ENCODE measurements at regions not wholly inside any gene's neighbourhood (a gene's known extent, or its start where the extent isn't known, plus 50 kb on each side); places are given as distances from the start of the nearest gene placed in this dataset.
A peak's percentile ranks its signal among the peaks of the same experiment; 100 is the strongest.

DNA sequence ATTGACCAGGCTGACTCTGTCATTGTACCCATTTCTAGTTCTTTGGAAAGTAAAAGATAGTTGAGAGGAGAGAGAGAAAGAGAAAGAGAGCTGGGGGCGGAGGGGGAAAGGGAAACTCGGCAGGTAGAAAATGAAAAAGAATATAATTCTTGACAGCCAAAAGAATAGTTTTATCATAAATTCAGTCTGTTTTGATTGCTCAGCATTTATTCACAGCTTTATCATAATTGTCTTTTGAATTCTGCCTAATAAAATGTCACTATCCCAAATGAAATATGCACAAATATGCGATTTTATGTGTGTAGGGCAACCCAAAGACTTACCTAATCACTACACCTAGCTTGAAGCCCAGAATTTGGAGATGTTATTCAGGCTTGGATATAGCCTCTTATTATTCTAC lies 1024.0 kb upstream of the PABPC4L start:
- no peak for DNase-seq (ENCODE audit: low spot score)

DNA sequence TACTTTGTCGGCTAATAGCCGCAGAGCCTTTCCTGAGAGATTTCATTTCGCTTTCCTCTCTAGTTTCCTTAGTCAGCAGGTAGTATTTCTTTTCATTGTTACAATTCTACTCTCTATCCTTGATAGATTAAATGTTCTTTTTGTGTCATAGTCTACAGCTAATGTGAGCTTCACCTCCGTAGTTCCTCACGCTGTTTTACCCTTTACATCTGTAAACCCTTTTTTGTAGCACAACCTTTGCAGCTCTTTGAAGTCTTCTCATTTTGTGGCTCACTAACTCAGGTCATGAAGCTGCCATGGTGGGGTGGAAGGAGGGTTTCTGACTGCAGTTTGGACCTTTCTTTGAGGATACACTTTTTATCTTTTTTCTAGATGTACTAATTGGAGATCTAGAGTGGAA lies 1008.8 kb upstream of the PABPC4L start:
- no peak for DNase-seq (ENCODE audit: low spot score)

DNA sequence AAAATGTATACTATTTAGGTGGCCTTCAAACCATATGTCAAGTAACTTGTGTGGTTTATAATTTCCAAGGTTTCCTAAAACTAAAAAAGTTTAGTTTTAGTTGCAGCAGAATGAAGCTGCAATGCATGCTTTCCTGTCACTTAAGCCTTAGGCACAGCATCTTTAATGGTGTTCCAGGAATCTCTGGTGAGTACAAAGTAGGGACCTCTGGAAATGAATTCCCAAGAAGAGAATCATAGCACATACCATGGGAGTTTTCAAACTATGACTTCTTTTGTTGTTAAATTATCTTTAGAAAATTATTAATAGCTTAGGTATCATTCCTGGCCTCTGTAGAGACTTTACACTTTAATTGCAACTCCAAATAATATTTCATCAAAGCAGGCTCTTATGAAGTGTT lies 1005.9 kb upstream of the PABPC4L start:
- DNase-seq (ENCODE audit: low spot score) = no peak

DNA sequence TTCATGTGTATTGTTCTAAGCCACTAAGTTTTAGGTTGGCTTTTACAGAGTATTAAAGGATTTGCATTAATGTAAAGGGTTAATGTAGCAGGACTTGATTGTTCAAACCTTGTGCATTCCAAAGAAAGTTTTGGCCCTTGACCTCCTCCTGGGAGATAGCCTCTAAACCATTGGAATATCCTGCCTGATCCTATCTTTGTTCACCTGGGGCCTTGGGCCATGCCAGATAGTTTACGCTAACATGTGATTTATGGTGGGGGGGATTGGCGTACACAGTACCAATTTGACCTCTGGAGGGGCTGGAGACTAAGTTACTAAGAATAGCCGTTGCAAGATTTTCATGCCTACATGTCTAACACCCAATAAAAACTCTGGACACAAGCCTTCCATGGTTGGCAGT lies 1002.7 kb upstream of the PABPC4L start:
- DNase-seq (ENCODE audit: low spot score) = no peak

DNA sequence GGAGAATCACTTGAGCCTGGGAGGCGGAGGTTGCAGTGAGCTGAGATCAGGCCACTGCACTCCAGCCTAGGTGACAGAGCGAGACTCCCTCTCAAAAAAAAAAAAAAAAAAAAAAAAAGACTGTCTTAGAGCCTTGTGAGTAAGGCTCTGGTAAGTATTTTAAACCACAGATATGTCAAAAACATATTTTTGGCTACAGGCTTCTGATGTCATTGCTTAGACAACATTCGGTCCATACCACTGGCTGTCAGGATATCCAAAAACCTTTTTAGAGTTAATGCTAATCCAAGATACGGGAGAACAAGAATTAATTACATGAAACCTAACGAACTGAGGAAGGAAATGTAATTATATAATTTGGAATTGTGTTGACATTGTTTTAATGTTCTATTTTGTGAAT lies 999.5 kb upstream of the PABPC4L start:
- DNase-seq (ENCODE audit: low spot score) = no peak

DNA sequence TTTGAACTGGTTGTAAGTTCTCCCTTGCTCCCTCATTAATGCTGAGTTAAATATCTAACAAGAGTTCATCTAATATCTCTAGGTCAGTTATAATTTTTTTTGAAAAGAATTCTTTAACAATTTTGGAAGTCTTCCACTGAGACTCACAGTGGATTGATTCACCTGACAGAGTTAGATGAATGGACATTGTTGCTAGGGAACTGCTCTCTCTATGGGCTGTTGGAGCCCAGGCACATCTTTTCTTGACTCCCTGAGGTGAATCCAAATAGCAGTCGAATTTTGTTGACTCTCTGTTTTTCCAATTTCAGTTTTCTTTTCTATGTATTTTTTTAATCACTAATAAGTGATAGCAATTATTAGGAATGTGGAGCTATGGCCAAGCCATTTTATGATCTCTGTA lies 996.1 kb upstream of the PABPC4L start:
- no peak for DNase-seq (ENCODE audit: low spot score)

DNA sequence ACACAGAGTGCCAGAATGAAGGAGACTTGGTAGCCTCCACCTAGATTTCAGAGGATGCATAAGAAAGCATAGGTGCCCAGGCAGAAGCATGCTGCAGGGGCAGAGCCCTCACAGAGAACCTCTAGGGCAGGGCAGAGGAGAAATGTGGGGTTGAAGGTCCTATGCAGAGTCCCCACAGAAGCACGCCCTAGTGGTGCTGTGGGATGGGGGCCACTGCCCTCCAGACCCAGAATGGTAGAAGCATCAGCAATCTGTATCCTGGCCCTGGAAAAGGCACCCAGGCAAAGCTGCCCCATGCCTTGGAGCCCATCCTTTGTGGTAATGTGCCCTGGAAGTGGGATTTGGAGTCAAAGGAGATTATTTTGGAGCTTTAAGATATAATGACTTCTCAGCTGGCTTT lies 992.9 kb upstream of the PABPC4L start:
- DNase-seq (ENCODE audit: low spot score) = no peak

DNA sequence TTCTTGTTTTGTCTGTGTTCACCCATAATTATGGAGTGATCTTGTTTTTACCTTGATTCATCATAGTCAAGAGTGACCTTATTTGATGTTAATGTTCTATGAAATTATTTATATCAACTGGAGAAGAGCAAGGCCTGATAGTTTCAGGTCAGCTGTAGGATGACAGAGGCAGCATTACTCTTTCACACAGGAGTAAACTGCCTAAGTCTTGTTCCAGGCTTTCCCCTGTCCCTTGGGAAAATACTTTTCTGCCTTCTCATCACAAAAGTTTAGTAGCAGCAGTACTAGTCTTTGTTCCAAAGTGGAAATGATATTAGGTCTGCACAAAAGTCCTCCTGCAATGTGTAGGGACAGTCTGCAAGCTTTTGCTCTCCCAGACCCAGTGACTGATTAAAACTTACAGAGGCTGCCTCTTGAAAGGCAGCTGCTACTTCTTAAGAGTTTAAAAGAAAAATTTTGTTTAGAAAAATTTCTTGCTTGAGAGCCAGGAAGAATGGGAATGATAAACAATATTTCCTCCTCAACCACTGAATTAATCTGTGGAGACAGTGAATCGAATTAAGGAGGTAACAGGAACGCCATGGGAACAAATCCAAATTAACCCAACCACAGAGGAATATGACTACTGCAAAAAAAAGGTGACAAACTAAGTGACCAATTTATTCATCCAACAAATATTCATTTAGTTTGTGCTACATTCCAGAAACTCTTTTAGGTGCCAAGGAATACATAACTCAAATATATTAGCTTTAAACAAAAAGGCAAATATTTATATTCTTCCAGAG lies 991.4 kb upstream of the PABPC4L start:
- no peak for DNase-seq (ENCODE audit: low spot score)

DNA sequence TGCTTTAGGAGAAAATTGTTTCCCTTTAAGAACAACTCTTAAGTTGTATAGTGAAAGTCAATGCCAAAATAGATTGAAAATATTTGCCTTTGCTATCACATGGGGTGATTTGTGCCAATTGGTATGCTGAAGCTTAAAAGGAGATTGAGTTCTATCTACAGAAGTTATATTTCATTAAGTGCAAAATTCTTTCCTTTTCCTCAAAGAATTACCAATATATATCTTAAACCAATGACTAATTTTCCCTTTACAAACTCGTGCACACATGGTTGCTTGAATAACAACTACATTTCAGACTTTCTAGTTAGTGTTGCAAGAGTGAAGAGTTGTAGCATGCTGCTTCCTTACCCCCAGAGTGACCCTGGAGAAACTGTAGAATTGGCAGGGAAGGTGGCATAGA lies 990.0 kb upstream of the PABPC4L start:
- DNase-seq (ENCODE audit: low spot score) = no peak

DNA sequence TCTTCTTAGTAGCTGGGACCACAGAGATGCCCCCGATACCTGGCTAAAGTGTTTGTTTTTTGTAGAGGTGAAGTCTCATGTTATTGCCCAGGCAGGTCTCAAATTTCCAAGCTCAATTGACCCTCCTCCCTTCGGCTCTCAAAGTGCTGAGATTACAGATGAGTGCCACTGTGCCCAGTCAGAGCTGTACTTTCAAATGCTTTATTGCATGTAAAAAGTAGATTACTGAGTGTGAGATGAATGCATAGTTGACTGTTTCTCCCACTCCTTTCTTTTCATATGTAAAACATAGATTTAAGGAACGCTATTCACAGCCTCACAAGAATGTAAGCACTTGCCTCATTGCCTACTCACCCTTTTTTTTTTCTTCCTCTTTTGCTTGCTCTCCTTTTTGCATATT lies 984.4 kb upstream of the PABPC4L start:
- DNase-seq (ENCODE audit: low spot score) = no peak

DNA sequence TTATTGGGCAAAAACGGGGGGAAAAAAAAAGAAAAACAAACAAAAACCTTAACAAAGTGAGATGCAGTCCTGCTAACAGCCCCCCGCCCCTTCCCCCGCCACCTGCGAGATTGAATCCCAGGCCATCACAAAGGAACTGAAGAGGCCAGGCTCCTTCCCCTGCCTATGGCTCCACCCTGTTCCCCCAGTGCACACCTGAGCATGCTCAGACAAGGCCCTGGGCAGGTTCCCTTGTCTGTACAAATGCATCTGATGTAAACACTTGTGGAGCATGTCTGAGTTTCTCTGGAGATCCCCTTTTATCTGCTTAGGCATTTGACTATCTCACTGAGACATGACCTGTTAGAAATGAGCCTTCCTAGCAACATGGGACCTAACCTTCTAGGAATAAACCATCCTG lies 983.7 kb upstream of the PABPC4L start:
- DNase-seq (ENCODE audit: low spot score) = no peak

DNA sequence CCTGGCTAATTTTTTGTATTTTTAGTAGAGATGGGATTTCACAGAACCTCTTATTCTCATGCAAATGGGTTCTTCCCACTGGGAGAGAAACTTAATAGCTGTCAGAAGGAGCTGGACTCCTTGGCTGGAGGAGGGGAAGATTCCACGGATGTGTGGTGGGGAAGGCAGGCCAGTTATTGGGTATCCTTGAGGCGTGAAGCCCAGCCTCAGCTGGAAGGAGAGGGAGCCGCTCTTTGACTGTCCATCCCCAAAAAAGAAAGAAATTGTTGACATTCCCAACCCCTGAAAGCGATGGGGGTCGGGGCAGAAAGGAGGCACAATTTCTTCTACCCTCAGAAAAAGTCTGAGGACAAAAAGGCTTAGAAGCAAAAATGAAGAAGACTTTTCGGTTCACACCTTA lies 983.1 kb upstream of the PABPC4L start:
- DNase-seq (ENCODE audit: low spot score) = no peak

DNA sequence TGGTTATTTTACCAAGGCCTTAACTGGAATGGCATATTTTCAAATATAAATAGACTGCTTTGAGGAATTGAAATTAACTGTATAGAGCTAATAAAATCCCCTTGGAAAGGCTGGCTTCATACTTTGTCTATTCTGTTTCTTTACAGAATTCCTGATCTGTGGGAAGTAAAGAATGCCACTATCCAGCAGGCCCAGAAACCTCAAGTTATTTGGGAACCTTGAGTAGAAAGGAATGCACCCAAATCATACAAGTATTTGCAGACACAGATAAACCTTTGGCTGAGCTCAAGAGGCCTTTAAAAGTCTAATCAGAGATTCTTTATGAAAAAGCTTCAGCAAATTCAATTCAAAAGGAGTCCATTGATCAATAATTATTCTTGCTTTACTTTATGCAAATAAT lies 975.7 kb upstream of the PABPC4L start:
- DNase-seq (ENCODE audit: low spot score) = no peak

DNA sequence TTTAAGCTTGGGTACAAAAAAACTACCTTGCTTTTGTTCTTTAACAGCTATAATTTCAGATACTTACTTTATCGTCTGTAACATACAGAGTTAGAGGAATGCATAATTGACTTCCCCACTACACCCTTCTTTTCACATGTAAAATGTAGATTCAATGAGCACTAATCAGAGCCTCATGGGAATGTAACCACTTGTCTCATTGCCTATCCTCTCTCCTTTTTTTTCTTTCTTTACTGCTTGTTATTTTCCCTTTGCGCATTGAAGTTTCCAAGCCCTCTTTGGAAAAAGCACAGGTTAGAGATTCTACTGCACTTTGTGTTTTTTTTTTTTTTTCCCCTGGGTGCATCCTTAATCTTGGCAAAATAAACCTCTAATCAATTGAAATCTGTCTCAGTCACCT lies 965.1 kb upstream of the PABPC4L start:
- no peak for DNase-seq (ENCODE audit: low spot score)

DNA sequence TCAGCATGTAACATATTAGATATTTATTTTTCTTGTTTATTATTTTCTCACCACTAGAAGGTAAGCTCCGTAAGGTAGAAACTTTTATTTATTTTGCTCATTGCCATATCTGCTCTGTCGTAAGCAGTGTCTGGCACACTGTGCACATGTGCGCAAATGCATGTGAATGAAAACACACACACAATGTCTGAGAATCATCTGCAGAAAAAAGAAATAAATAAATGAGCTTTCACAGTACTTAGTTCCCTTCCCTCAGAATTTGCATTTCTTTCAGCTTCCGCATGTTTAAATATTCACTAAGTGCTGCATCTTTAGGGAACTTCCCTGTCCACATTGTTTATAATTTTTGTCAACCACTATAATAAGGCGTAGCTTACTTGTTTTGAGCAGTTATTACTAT lies 963.0 kb upstream of the PABPC4L start:
- no peak for DNase-seq (ENCODE audit: low spot score)

DNA sequence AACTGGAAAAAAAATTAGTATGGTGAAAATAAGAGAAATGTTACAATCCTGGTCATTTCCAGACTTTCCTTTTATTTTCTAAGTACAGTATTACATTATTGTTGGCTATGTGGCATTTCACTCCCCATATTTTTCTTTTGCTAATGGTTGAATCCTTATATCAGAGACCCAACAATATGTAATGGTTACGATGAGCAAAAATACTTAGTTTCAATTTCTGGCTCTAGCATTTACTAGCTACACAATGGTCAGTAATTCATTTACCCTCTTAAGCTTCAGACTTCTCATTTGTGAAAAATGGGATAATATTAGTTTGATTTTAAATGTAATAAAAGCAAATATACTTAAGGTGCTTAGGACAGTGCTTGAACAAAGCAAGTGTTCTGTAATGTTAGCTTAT lies 942.9 kb upstream of the PABPC4L start:
- no peak for DNase-seq (ENCODE audit: low spot score)

DNA sequence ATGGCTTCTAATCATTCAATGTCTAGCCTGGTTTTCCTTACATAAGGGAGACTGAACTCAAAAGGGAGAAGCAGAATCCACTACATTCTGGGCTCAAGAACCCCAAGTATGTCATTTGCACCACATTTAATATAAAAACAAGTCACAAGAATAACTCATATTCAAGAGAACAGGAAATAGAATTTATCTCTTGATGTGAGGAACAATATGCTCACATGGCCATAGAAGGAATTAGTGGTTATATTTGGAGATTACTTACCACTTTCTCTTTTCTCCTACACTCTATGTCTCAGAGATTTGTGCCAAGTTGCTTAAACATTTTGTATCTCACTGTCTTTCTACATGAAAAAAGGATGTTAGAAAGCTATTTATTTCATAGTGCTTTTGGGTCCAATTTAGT lies 922.6 kb upstream of the PABPC4L start:
- DNase-seq (ENCODE audit: low spot score) = no peak

DNA sequence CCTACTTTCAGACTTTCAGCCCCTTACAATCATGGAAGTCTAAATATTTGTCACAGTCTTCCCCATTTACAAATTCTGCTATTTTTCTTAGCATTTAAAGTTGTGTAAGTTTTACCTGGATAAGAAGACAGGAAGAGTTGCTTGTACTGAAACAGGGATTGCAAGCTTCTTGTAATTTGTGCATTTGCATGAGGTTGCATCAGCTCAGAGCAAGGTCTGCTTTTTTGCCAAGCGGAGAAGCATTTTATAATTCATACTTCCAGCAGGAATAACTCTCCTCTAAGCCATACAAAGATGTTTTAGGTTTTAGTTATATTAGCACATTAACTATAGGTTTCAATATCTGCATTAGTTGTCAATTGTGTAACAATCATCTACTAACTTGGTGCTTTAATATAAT lies 922.0 kb upstream of the PABPC4L start:
- no peak for DNase-seq (ENCODE audit: low spot score)

DNA sequence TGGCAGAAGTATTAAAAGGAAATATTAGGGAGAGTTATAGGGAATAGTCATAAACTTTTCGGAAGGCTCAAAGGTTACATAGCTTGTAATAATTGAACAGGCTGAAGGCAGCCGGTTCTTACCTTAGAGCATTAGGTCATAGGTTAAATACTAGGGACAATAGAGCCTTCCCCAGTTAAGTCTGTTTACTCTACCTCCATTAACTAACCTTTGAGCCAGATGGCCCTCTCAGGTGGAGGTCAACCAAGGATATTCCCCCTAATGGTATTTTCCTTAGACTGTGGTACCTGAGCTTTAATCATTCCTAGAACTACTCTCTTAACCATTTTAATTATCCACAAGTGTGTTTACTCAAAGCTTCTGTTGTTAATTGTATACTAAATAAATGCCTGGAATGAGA lies 920.9 kb upstream of the PABPC4L start:
- no peak for DNase-seq (ENCODE audit: low spot score)

DNA sequence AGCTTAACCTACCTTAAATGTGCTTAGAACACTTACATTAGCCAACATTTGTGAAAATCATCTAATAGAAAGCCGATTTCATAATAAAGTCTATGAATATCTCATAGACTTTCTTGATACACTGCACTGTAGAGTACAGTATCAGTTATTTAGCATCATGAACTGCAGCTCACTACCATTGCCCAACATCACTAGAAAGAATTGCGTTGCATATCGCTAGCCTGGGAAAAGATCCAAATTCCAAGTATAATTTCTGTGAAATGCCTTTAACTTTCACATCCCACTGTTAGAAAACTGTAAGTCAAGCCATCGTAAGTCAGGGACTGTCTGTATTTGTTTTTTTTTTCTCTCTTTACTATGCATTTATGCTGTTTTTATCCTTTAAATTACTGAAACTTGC lies 918.6 kb upstream of the PABPC4L start:
- peak; percentile 19 for DNase-seq (ENCODE audit: low spot score)

DNA sequence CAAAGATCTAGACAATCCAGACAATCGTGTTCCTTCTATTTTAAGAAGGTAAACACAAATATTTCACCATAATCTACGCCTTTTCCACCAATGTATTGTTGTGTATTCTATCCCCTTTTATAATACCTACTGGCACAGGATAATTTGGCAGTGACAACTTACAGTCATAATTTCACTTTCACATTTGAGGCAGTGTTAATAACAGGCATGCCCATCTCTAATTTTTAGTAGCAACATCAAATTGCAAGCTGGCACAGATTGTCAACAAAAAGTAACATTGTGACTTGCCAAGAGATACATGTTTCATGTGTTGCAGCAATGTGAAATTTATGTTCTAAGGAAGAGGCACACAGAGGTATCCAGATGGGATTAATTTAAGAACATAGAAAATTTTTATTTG lies 912.5 kb upstream of the PABPC4L start:
- DNase-seq (ENCODE audit: low spot score) = no peak

DNA sequence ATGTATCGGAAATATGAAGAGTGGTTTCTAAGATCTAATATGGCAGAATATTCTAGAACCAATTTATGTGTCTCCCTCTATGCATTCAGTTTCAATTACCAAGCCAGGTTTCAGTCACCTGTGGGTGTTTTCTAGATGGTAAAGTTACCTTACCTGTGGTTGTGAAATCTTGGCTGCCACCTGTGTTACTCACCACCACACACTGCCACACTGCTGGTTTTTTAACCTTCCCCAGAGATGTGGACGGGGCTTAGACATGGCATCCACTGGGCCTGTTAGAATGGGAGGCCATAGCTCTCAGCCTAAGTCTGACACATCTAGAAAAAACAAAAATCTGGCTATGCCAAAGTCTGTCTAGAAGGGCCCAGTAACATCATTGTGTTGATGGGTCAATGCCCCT lies 896.5 kb upstream of the PABPC4L start:
- no peak for DNase-seq (ENCODE audit: low spot score)

DNA sequence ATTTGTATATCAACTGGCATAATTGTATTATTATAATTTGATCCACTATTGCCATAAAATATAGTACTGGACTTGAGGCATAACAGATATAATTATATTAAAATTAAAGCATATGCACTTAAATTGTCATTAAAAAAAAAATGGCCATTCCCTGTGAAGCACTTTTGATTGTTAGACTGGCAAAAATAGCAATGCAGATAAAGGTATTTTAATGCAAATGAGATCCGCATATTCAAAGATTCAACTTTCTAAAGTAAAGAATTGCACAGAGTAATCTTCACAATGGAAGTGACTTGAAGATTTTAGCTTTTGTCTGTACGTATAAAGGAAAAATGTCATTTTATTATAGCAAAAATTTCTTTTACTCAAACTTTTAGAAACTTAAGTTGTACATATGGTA lies 871.8 kb upstream of the PABPC4L start:
- no peak for DNase-seq (ENCODE audit: low spot score)

DNA sequence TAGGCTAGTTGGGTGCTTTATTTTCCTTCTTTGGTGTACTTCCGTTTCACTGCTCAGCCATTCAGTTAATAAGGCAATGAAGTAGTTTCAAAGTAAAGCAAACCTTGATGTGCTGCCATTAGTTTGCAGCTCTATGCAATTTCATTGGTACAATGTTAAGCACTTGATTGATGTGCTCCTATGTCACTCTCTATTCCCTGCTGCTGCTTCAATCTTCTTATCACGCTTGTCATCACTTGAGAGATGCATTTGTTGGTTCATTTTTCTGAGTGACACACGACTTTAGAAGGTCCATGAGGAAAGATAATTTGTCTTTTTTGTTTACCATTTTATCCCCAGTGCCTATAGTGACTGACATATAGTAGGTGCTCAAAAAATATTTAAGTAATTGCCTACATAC lies 871.0 kb upstream of the PABPC4L start:
- DNase-seq (ENCODE audit: low spot score) = no peak
